NCI-H2107 (cell line): ENCODE measurements at regions not wholly inside any gene's neighbourhood (a gene's known extent, or its start where the extent isn't known, plus 50 kb on each side); places are given as distances from the start of the nearest gene placed in this dataset.

ENCODE experiments used
- DNase-seq: peaks from one replicate; lab custom pipeline; 2025; lab: John Stamatoyannopoulos, UW

DNA sequence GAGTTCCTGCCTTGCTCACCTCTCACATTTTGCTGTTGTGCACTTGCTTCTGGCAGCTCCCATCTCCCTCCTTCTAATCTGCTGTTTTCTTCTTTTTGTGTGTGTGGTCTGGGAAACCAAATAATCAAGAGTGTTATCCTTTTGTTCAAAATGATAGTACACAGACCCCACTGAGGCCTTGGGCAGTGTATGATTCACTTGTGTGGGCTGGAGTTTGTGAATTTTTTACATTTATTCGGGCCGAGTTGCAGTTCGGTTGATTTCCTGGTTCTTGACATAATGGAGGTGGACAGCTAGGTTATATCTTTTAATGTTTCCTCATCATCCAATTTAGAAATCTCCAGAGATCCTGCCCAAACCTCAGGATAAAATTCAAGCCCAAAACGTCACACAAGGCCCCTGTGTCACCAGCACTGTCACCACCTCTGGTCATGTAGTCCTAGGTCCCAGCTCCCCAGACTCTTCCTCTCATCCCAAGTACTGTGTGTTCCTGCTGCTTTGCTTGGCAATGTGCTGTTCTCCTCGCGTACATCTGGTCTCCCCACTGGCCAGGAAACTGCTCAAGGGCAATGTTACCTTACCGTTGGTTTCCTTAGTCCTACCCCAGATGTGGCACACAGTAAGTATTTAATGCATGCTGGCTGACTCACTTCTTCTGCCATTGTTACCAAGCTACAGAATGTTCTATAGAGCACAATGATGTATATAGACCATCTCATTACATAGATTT, 55.7 kb upstream of the PHACTR2 start:
- DNase-seq, result no peak

GRCh38 chr6:143621159-143621873, 56.4 kb upstream of the PHACTR2 start:
- no peak for DNase-seq

DNA sequence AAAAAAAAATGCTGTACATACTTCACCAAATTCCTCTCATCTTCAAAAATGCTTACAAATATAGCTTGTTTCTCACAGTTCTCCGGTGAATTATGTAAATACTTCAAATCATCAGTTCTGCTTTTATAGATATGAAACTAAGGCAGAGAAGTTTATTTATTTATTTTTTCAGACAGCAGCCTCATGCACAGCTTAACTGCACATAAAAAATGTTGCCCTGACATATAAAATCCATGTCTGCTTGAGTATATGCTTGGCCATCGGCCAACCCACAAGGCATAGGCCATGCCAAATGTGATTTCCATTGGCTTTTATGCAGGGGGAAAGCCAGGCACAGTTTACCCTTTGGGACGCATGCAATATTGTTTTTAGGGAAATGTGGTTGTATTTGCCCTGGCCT, 57.3 kb upstream of the PHACTR2 start:
- no peak for DNase-seq

DNA sequence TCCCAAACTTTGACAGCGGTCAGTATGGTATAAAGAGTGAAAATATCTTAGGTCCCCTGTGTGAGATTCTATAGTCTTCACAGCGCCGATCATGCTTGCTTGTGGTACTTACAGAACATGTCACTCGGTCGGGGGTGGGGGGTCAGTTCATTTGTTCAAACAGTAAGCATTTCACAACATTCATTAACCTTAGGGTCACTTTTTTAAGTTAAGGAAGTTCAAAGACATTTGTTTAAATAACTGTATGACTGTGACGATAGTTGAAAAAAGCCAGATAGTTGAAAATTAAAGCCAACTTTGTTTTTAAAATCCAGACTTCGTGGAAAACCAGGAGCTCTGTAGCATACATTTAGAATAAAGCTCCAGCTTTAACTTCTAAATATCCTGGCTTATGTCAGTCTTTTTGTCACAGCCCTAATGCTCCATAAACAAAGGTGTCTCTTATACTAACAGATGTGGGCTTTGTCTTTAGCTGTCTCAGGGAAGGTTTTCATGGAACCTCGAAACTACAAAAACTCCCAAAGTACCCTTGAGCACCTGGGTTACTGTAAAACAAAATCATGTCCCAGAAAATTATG, 57.9 kb upstream of the PHACTR2 start:
- no peak for DNase-seq

GRCh38 chr6:143616741-143617140, 61.0 kb upstream of the PHACTR2 start:
- DNase-seq, result no peak

DNA sequence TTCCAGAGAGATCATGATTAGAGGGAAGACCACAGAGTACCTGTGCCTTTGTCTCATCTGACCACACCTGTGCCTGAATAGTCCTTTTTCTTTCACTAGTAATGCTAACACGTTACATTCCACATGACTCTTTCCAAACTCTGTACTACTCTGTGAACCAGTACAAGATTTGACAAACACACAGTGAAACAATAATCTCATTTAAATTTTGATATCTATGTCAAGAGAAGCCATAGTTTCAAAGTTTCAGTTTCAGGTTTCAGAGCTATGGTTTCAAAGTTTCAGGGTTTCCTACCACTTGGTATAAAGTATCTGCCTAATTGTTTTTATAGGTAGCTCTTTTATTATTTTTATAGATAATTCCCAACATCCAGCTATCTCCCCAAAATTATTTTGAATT, 62.0 kb upstream of the PHACTR2 start:
- no peak for DNase-seq

GRCh38 chr6:143614235-143614634, 63.5 kb upstream of the PHACTR2 start:
- no peak for DNase-seq

DNA sequence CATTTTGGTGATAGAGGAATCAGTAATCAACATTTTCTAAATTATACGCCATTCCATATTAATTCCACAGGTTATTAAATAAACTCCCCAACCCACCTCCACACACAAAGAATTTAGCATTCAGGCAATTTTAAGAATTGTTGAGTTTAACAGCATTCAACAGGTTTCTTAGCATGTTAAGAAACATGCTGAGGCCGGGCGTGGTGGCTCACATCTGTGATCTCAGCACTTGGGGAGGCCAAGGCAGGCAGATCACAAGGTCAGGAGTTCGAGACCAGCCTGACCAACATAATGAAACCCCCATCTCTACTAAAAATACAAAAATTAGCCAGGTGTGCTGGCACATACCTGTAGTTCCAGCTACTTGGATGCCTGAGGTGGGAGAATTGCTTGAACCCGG, 64.0 kb upstream of the PHACTR2 start:
- DNase-seq, result no peak

GRCh38 chr6:143612186-143612585, 65.6 kb upstream of the PHACTR2 start:
- DNase-seq, result no peak

GRCh38 chr6:143611580-143611979, 66.2 kb upstream of the PHACTR2 start:
- no peak for DNase-seq

- DNase-seq, result no peak
These were observed 67.8 kb upstream of the PHACTR2 start for GRCh38 chr6:143609972-143610371.

GRCh38 chr6:143609501-143609900, 68.3 kb upstream of the PHACTR2 start:
- no peak for DNase-seq

- no peak for DNase-seq
These were observed 68.9 kb upstream of the PHACTR2 start for GRCh38 chr6:143608906-143609305.

- DNase-seq, result no peak
These were observed 69.8 kb upstream of the PHACTR2 start for GRCh38 chr6:143607974-143608373.

DNA sequence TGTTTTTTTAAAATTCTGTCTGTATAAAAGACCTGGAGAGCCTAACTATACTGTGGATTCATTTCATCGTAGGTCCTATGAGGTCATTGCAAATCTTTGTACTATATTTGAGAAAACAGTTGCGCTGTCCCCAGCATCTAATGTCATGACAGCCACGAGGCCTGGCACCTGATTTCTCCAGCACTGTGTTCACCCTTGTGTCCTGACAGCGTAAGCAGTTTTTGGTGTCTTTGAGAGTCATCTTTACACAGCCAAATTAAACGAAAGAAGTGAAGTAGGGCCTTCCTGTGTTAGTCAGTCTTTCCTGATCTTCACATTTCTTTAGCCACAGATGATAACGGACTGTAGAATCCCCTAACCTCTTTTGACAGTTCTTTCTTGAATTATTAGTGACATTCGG, 70.6 kb upstream of the PHACTR2 start:
- no peak for DNase-seq

- DNase-seq, result no peak
These were observed 71.8 kb upstream of the PHACTR2 start for GRCh38 chr6:143605906-143606521.

GRCh38 chr6:143603455-143603854, 74.3 kb upstream of the PHACTR2 start:
- no peak for DNase-seq

- no peak for DNase-seq
These were observed 76.3 kb upstream of the PHACTR2 start for GRCh38 chr6:143601504-143601903.

DNA sequence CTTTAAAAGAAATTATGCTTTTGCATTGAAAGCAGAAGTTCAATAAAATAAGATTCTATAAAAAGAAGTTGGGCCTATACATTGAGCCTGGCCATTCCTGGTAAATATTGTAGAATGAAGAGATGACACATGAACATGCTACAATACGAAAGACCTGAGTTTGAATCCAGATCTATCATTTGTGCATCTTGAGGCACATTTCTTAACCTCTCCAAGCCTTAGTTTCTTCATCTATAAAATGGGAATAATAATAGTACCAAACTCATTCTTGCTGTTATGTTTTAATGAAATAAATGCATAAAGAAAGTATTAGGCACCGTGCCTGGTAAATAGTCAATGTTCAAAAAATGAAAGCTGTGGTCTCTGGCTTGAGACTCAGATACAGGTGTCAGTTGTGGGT, 76.9 kb upstream of the PHACTR2 start:
- DNase-seq, result no peak

GRCh38 chr6:143598466-143599080, 79.2 kb upstream of the PHACTR2 start:
- no peak for DNase-seq

GRCh38 chr6:143596866-143597265, 80.9 kb upstream of the PHACTR2 start:
- DNase-seq, result no peak

DNA sequence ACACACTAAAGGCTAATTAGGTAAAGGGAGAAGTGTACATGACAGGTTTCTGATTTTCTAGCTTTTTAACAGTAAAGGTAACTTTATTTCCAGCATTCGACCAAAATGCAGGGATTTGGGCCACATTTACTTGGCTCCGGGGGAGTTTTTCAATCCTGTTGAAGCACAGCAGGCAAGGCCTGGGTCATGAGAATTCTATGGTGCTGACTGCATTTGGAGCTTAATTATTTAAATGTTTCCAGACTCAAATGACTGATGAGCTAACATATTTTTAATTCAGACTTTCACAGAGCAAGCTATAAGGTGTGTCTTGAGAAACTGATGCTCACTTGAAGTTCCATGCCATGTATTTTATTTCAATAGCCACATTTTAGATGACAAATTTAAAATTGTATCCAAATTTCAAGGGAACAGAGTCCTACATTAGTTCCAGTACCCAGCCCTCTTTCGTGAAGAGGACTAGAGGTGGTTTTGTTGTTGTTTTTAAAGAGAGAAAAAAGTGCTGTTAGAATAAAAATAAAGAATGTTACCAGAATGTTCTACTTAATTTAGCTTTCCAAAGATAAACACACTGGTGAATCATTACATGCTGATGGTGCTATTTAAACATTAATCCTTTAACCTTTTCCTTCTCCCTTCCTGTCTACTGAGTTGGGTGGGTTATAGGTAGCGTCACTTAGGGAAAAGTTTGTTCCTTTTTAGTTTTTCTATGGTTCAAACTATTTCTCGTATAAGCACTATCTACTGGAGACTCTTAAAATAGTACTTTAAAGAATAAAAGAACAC, 82.3 kb upstream of the PHACTR2 start:
- DNase-seq, result no peak
